MM.1S (cell line): ENCODE measurements at regions not wholly inside any gene's neighbourhood (a gene's known extent, or its start where the extent isn't known, plus 50 kb on each side); places are given as distances from the start of the nearest gene placed in this dataset.

Experiments
- DNase-seq: peaks from one replicate; pipeline ENCODE4 v3.0.0-alpha.2; 2015
- H2AFZ ChIP-seq: fragments of 300-600 bp; sonication (generic); 2 replicates; pipeline ENCODE4 v1.6.0; 2016; ENCODE audit warnings: antibody characterized with exemption, low read length
- H3F3A ChIP-seq: fragments of 300-600 bp; sonication (generic); 2 replicates; pipeline ENCODE4 v1.6.1; 2016; ENCODE audit warnings: mild to moderate bottlenecking, antibody characterized with exemption, low read length, moderate library complexity, mixed read lengths; ENCODE audit not compliant: insufficient read depth
- H3K27ac ChIP-seq: fragments of 300-600 bp; sonication (generic); 2 replicates; pipeline ENCODE4 v1.5.1; 2016; ENCODE audit warnings: mild to moderate bottlenecking, low read length
- H3K27me3 ChIP-seq: fragments of 300-600 bp; sonication (generic); replicated peaks from 2 replicates; pipeline ENCODE4 v1.6.0; 2016; ENCODE audit warnings: low read length; ENCODE audit not compliant: insufficient read depth
- H3K36me3 ChIP-seq: fragments of 300-600 bp; sonication (generic); replicated peaks from 2 replicates; pipeline ENCODE4 v1.6.1; 2016; ENCODE audit warnings: mild to moderate bottlenecking, low read length, mixed read lengths; ENCODE audit not compliant: insufficient read depth
- H3K4me1 ChIP-seq: fragments of 300-600 bp; sonication (generic); 2 replicates; pipeline ENCODE4 v1.6.1; 2016; ENCODE audit warnings: low read length, mixed read lengths
- H3K4me2 ChIP-seq: fragments of 300-600 bp; sonication (generic); 2 replicates; pipeline ENCODE4 v1.6.0; 2016; ENCODE audit warnings: low read depth, low read length
- H3K4me3 ChIP-seq: fragments of 300-600 bp; sonication (generic); 2 replicates; pipeline ENCODE4 v1.5.1; 2016; ENCODE audit warnings: low read length, mixed read lengths
- H3K79me2 ChIP-seq: fragments of 300-600 bp; sonication (generic); 2 replicates; pipeline ENCODE4 v1.6.1; 2016; ENCODE audit warnings: mixed run types, low read length, mixed read lengths
- H3K9ac ChIP-seq: fragments of 300-600 bp; sonication (generic); 2 replicates; pipeline ENCODE4 v1.6.1; 2016; ENCODE audit warnings: low read length, mixed read lengths
- H3K9me2 ChIP-seq: fragments of 300-600 bp; sonication (generic); replicated peaks from 2 replicates; pipeline ENCODE4 v1.6.1; 2016; ENCODE audit warnings: mild to moderate bottlenecking, low read length, mixed read lengths; ENCODE audit not compliant: insufficient read depth
- H3K9me3 ChIP-seq: fragments of 300-600 bp; sonication (generic); replicated peaks from 2 replicates; pipeline ENCODE4 v1.6.1; 2016; ENCODE audit warnings: mild to moderate bottlenecking, low read length, mixed read lengths; ENCODE audit not compliant: insufficient read depth
- H4K20me1 ChIP-seq: fragments of 300-600 bp; sonication (generic); 2 replicates; pipeline ENCODE4 v1.6.1; 2016; ENCODE audit warnings: mild to moderate bottlenecking, low read length, moderate library complexity, mixed read lengths; ENCODE audit not compliant: insufficient read depth
- EZH2 ChIP-seq: fragments of 300-600 bp; sonication (generic); optimal IDR thresholded peaks from 2 replicates; pipeline ENCODE3; 2017; ENCODE audit warnings: low read depth, mild to moderate bottlenecking, antibody characterized with exemption, low read length, mixed read lengths
- EZH2phosphoT487 ChIP-seq: fragments of 300-600 bp; sonication (generic); IDR thresholded peaks from 2 replicates; pipeline ENCODE4 v1.6.1; 2018; ENCODE audit warnings: antibody characterized with exemption, low read length
- TF ChIP-seq, protein P1 (sequence below): fragments of 300-600 bp; sonication (generic); IDR thresholded peaks from 2 replicates; pipeline ENCODE4 v1.5.1; 2016; ENCODE audit warnings: antibody characterized with exemption, low read length, mixed read lengths

DNA sequence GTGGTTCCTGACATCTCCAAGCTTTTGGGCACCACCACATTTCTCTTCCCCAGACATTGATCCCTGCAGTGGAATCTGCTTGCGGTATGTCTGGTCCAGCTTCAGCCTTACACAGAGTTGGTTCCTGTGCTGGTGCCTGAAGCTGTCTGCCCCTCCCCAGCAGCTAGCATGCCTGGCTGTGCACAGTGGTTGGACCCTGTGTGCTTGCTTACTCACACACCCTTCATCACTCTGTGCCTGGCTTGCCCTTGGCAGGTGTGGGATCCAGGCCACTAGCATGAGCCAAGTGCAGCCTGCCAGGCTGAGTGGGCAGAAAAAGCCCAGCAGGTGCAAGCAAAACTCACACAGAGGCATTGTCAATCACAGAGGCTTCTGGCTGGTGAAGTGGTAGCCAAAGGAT is 473.8 kb downstream of the ACTRT1 start:
- TF ChIP-seq EZH2phosphoT487, result no peak
- TF ChIP-seq, protein P1, sequence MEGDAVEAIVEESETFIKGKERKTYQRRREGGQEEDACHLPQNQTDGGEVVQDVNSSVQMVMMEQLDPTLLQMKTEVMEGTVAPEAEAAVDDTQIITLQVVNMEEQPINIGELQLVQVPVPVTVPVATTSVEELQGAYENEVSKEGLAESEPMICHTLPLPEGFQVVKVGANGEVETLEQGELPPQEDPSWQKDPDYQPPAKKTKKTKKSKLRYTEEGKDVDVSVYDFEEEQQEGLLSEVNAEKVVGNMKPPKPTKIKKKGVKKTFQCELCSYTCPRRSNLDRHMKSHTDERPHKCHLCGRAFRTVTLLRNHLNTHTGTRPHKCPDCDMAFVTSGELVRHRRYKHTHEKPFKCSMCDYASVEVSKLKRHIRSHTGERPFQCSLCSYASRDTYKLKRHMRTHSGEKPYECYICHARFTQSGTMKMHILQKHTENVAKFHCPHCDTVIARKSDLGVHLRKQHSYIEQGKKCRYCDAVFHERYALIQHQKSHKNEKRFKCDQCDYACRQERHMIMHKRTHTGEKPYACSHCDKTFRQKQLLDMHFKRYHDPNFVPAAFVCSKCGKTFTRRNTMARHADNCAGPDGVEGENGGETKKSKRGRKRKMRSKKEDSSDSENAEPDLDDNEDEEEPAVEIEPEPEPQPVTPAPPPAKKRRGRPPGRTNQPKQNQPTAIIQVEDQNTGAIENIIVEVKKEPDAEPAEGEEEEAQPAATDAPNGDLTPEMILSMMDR, result no peak
- no peak for TF ChIP-seq EZH2
- Histone ChIP-seq H3K4me1 (no peaks in the 10 kb centered on the region), H2AFZ (no peak overlapping the region), H3K27me3 (no peaks in the 10 kb centered on the region), H3K4me2 (no peak overlapping the region), H3K36me3 (no peaks in the 10 kb centered on the region), H4K20me1 (no peaks in the 10 kb centered on the region), H3K9me2 (no peaks in the 10 kb centered on the region), H3K4me3 (no peak overlapping the region), H3K27ac (no peak overlapping the region), H3F3A (no peaks in the 10 kb centered on the region), H3K9me3 (no peaks in the 10 kb centered on the region), H3K9ac (no peak overlapping the region), H3K79me2 (no peaks in the 10 kb centered on the region)
- DNase-seq, result no peak

- Histone ChIP-seq H3K27me3 (no peaks in the 10 kb centered on the region), H3K79me2 (no peaks in the 10 kb centered on the region), H3K4me1 (no peaks in the 10 kb centered on the region), H3K4me3 (no peak overlapping the region), H2AFZ (no peak overlapping the region), H3K4me2 (no peak overlapping the region), H3K9me2 (no peaks in the 10 kb centered on the region), H3K36me3 (no peaks in the 10 kb centered on the region), H3K9me3 (no peaks in the 10 kb centered on the region), H4K20me1 (no peaks in the 10 kb centered on the region), H3K9ac (no peak overlapping the region), H3K27ac (no peak overlapping the region), H3F3A (no peaks in the 10 kb centered on the region)
- no peak for DNase-seq
- no peak for TF ChIP-seq EZH2phosphoT487
- TF ChIP-seq, protein P1, result no peak
- TF ChIP-seq EZH2, result no peak
These were observed 474.3 kb downstream of the ACTRT1 start for GRCh38 chrX:127577884-127578283.

GRCh38 chrX:127574829-127575228 is 477.4 kb downstream of the ACTRT1 start:
- Histone ChIP-seq H3K4me1 (no peaks in the 10 kb centered on the region), H3K4me3 (no peak overlapping the region), H2AFZ (no peak overlapping the region), H3K79me2 (no peaks in the 10 kb centered on the region), H3K9ac (no peak overlapping the region), H3K36me3 (no peaks in the 10 kb centered on the region), H3F3A (no peaks in the 10 kb centered on the region), H4K20me1 (no peaks in the 10 kb centered on the region), H3K9me3 (no peaks in the 10 kb centered on the region), H3K9me2 (no peaks in the 10 kb centered on the region), H3K27ac (no peak overlapping the region), H3K4me2 (no peak overlapping the region), H3K27me3 (no peaks in the 10 kb centered on the region)
- no peak for DNase-seq
- TF ChIP-seq EZH2phosphoT487, result no peak

DNA sequence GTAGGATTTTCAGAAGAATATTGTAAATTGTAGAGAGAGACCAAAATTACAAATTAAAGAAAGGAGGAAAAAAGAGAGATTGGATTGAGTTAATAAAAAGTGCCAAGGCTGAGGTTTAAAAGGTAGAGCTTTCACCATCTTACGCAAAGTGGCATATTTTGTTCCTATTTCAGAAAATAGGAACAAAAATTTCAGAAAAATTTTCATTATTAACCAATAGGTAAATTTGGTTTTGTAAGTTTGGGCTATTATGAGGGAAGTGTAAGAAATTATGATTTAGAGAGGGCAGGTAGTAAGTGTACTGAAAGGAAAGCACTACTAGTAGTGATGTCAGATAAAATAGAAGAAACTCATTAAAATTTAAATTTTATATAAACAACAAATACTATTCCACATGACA is 479.7 kb downstream of the ACTRT1 start:
- H3K79me2 ChIP-seq, result no peaks in the 10 kb centered on the region
- H3K4me3 ChIP-seq, result no peak overlapping the region
- TF ChIP-seq, protein P1, result no peak
- TF ChIP-seq EZH2, result no peak
- TF ChIP-seq EZH2phosphoT487, result no peak
- no peaks in the 10 kb centered on the region for H4K20me1 ChIP-seq
- no peaks in the 10 kb centered on the region for H3K36me3 ChIP-seq
- no peak overlapping the region for H2AFZ ChIP-seq
- H3K9me3 ChIP-seq, result no peaks in the 10 kb centered on the region
- H3K4me2 ChIP-seq, result no peak overlapping the region
- no peaks in the 10 kb centered on the region for H3K27me3 ChIP-seq
- no peak overlapping the region for H3K27ac ChIP-seq
- no peak for DNase-seq
- H3K9me2 ChIP-seq, result no peaks in the 10 kb centered on the region
- no peak overlapping the region for H3K9ac ChIP-seq
- no peaks in the 10 kb centered on the region for H3F3A ChIP-seq
- no peaks in the 10 kb centered on the region for H3K4me1 ChIP-seq
